HT-29 (cell line): ENCODE measurements at regions not wholly inside any gene's neighbourhood (a gene's known extent, or its start where the extent isn't known, plus 50 kb on each side); places are given as distances from the start of the nearest gene placed in this dataset.
"Not testable (repeated sequence)": the region's sequence is repeated elsewhere in the genome, so short reads cannot be mapped to it uniquely, and the experiment has no call there.

Experiments
- DNase-seq: peaks from one replicate; pipeline ENCODE4 v3.0.0-alpha.2; 2015; ENCODE audit warnings: low spot score

- not testable (repeated sequence) for DNase-seq
These were observed 76.1 kb upstream of the ZNF217 start for GRCh38 chr20:53669517-53670313.

DNA sequence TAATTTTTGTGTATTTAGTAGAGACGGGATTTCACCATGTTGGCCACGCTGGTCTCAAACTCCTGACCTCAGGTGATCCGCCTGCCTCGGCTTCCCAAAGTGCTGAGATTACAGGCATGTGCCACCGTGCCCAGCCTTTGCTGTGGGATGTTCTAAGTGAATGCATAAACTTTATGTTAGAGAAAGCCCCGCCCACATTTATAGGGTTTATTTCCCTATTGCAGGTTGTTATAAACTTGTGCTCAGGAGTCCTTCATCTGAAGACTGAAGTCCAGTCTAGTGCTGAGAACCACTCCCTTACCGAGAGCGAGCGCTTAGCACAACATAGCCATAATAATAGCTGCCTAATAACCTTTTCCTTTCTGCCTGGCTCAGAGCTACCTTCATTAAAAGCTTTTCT is 75.4 kb upstream of the ZNF217 start:
- peak; percentile 17 for DNase-seq

GRCh38 chr20:53666144-53666543 is 72.5 kb upstream of the ZNF217 start:
- no peak for DNase-seq

GRCh38 chr20:53664121-53664520 is 70.5 kb upstream of the ZNF217 start:
- peak; percentile 37 for DNase-seq

DNA sequence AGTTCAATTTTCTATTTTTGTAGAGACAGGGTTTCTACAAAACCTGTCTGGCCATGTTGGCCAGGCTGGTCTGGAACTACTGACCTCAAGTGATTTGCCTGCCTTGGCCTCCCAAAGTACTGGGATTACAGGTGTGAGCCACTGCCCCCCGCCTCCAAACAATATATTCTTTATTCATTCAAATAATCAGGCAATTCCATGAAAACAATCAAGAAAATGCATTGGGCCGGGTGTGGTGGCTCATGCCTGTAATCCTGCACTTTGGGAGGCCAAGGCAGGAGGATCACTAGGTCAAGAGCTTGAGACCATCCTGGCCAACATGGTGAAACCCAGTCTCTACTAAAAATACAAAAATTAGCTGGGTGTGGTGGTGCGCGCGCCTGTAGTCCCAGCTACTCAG is 69.9 kb upstream of the ZNF217 start:
- DNase-seq, result not testable (repeated sequence)

DNA sequence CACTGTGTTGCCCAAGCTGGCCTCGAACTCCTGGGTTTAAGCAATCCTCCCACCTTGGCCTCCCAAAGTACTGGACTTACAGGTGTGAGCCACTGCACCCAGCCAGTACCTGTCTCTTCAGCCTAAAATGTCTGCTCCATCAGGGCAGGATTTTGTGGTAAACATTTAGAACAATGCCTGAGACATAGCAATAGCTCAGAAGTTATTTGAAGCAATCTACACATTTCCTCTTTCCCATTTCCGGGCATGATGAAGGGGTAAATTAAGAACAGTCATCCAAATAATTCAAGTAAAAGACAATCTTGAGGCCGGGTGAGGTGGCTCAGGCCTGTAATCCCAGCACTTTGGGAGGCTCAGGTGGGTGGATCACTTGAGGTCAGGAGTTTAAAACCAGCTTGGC is 69.0 kb upstream of the ZNF217 start:
- no peak for DNase-seq

DNA sequence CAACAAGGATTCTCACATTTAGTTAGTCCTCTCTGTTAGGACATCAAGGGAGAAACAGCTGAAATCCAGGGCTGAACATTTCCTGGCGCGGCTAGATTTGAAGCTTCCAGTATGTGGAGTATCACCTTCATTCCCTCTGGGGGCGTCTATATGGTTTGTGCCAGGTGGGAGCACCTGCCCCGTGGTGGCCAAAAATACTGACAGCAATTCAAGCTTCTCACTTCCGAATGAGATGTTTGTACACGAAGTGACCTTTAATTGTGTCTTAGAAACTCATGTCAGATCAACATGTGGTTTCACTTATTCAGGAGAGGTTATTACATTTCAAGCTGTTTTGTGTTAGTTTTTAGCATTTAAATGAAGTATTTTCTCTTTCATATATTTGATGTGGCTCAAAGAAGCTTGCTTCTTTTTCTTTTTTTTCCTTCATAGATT is 67.3 kb upstream of the ZNF217 start:
- no peak for DNase-seq

DNA sequence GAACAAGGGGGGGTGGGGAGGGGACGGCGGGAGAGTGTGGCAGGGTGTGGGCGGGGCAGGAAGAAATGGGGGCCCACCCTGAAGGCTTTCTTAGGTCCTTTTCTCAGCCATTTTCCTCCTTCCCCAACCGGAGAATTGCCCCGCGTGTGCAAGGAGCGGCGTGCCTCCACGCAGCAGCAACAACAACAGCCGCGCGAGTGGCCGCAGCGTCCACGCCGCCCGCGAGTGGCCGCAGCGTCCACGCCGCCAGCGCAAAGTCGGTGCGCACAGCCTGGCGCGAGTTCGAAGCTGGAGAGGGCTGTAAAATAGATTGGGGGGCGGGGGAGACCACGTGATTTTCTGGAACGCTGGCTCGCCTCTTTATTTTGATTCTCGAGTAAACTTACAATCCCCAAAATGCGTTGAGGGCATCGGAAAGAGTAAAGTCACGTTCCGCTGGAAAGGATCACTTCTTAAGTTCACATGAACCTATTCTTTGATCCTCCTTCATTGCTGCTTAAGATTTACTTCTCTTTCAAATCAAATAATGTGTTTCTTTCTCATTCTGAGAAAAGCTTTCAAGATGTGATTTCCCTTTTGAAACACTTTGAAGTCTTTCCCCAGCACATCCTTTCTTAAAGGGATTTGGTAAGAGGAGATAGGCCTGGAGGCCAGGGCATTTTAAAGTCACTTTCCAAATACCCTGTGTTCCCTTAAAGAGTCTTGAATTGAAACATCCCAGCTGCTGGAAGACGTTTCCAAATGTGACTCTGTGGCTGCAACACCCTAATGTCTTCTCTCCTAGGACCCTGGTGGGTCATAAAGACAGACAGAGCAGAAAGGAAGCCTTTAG is 66.7 kb upstream of the ZNF217 start:
- no peak for DNase-seq

DNA sequence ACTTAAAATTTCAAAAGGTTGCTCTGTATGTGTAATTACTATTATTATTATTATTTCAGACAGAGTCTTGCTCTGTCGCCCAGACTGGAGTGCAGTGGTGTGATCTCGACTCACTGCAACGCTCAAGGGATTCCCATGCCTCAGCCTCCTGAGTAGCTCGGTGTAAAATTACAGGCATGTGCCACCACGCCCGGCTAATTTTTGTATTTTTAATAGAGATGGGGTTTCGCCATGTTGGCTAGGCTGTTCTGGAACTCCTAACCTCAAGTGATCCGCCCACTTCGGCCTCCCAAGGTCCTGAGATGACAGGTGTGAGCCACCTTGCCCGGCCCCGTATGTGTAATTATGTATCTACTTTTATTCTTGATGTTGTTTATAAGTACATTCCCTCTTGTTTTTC is 65.3 kb upstream of the ZNF217 start:
- DNase-seq, result no peak

GRCh38 chr20:53658322-53658721 is 64.7 kb upstream of the ZNF217 start:
- no peak for DNase-seq

DNA sequence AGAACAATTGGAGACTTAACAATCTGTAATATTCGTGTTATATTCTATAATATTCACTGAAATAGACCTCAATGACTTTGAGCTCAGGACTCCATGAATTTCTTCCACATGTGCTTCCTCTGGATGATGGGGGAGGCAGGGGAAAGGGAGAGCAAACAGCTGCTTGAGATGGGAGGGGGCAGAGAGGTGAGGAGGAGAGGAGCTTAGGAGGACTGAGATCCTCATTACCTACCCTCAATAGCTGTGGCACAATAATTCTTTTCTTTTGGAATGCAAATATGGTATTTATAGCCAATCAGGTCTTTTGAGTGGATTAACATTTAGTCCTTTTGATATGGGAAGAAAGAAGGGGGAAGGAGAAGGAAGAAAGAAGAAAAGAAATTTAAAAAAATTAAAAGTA is 64.1 kb upstream of the ZNF217 start:
- no peak for DNase-seq

- no peak for DNase-seq
These were observed 63.6 kb upstream of the ZNF217 start for GRCh38 chr20:53657279-53657678.

DNA sequence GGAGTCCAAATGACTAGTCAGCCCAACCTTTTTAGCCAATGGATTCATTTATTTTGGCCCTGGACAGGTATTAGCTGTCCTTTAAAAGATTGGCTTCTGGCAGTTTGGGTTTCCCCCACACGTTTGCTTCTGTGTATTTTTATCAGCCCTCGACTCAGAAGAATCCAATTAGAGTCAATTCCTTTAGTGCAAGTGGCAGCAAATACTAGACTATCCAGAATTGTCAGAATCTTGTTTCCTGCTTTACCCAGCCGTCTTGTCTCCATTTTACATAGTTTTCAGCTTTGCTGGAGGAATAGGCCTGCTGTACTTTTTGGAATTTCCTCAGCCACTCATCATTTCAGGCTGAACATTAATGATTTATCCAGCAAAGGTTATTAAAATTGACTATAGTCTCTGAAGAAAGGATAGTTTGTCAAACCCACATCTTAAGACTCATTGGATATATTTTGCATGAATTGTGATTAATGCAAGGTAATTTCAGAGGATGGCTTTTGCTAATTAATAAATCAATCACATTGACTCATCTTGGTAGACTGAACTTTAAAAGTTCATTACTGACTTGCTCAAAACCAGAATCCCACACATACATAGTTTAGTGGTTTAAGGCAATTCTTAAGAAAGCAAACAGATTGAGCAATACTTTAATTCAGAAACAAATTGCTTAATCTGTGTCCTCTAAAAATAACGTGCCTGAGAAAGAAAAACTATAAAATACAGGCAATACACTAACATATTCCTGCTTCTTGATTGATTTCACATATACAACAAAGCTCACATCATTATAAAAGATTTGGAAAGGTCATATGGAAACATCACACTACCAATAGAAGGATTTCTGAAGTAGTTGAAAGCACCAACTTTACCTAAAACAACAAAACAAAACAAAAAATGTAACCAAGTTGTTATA is 62.9 kb upstream of the ZNF217 start:
- peak; percentile 30 for DNase-seq

DNA sequence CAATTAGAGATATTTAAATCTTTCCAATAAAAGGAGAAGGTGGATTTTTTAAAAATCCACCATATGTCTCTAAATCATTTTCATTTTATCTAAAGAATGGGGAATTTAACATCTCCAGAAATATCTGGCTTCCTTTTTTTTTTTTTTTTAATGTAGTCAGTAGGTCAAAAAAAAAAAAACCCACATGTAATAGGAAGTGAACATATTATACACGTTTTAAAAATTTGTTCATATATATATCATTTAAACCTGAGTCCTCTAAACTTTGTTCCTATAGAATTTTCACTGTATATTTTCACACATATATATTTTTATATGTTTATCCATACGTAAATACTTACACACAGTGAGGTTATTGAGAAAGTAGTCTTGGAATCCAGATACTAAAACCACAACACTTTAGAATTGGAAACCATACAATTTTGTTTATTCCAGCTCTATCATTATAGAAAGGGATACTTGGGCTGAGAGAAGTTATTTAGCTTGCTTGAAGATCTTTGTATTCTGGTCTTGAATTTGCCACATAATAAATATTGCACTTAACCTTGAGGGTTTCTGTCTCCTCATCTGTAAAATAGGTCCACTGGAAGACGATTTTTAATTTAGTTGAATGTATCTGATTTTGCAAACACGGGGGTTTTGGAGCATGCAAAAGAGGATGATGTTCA is 62.1 kb upstream of the ZNF217 start:
- DNase-seq, result no peak

- DNase-seq, result peak; percentile 90
These were observed 61.4 kb upstream of the ZNF217 start for GRCh38 chr20:53654932-53655624.

- not testable (repeated sequence) for DNase-seq
These were observed 60.9 kb upstream of the ZNF217 start for GRCh38 chr20:53654521-53654920.

- DNase-seq, result no peak
These were observed 59.3 kb upstream of the ZNF217 start for GRCh38 chr20:53652859-53653517.

GRCh38 chr20:53652090-53652858 is 58.6 kb upstream of the ZNF217 start:
- DNase-seq, result peak; percentile 35

GRCh38 chr20:53649493-53649892 is 55.9 kb upstream of the ZNF217 start:
- not testable (repeated sequence) for DNase-seq
